Gastroesophageal sphincter (tissue), 3 donors: ENCODE measurements at regions not wholly inside any gene's neighbourhood (a gene's known extent, or its start where the extent isn't known, plus 50 kb on each side); places are given as distances from the start of the nearest gene placed in this dataset.
A peak's percentile ranks its signal among the peaks of the same experiment; 100 is the strongest.

Experiments
- CTCF ChIP-seq, 4 experiments: fragments of 200-600 bp in 2 of 4; fragments of 450-650 bp in 2 of 4; sonication (generic) in 1 of 4; IDR thresholded peaks; one replicate each; pipeline ENCODE4 v1.5.1; 2017 to 2019; ENCODE audit warnings: antibody characterized with exemption in 4 of 4, mild to moderate bottlenecking in 2 of 4, moderate library complexity in 2 of 4
- EP300 ChIP-seq: sonication (generic); formaldehyde crosslinking; IDR thresholded peaks from one replicate; pipeline ENCODE4 v1.6.1; 2017; ENCODE audit warnings: antibody characterized with exemption, mild to moderate bottlenecking
- POLR2A ChIP-seq, 2 donors: fragments of 450-650 bp; IDR thresholded peaks; one replicate each; pipeline ENCODE4 v1.6.1; 2017; ENCODE audit warnings: antibody characterized with exemption in 2 of 2, mild to moderate bottlenecking in 2 of 2, moderate library complexity in 1 of 2
- POLR2AphosphoS5 ChIP-seq: sonication (generic); formaldehyde crosslinking; IDR thresholded peaks from one replicate; pipeline ENCODE4 v1.6.1; 2017; ENCODE audit warnings: antibody characterized with exemption

GRCh38 chr16:7268182-7268581 lies 64.5 kb upstream of the RBFOX1 start:
- TF ChIP-seq CTCF (IDR thresholded peaks at IDR 0.05) (peak in 1 of 4 experiments; percentile 41), POLR2A (IDR thresholded peaks at IDR 0.05) (no peak), EP300 (no peak), POLR2AphosphoS5 (no peak)
